ENCODE measurements at regions not wholly inside any gene's neighbourhood (a gene's known extent, or its start where the extent isn't known, plus 50 kb on each side); places are given as distances from the start of the nearest gene placed in this dataset.

GRCh38 chr10:131731780-131732630 lies 168.8 kb upstream of the PPP2R2D start:
- DNase-seq (ENCODE audit: low read depth in 2 of 2): no peak

DNA sequence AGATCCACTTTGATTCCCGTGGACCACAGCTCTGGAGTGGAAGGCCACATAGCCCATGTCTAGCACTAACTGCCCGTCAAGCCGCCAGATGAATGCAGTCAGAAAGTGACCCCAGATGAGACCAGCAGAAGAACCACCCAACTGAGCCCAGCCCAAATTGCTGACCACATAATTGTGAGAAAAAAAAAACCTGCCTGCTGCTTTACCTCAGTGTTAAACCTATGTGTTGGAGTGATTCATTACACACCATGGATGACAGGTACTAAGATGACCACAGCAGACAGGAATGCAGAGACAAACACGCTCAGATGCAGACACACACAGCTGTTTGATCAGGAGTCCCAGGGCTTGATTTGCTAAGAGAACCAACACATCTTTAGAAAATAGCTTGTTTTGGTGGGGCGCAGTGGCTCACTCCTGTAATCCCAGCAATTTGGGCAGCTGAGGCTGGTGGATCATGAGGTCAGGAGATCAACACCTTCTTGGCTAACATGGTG lies 168.1 kb upstream of the PPP2R2D start:
- no peak for DNase-seq (ENCODE audit: low read depth in 2 of 2)

DNA sequence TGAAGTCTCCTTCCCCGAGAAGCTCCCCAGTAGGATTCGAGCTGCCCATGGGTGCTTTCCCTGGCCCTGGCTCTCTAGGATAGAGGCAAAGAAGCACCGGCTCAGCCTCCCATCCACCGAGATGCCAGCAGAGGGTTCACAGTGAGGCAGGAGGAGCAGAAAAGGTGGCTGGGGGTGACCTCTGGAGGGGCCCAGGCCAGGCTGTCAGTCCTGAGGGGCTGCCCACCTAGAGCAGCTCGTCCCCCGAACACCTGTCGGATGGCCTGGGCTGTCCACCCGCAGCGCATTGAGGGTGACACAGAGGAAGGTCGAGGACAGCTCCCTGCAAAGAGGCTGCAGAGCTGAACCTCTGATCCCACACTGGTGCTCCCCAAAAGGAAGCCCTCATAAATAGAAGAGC lies 167.2 kb upstream of the PPP2R2D start:
- DNase-seq (ENCODE audit: low read depth in 2 of 2): no peak

GRCh38 chr10:131735577-131735976 lies 165.2 kb upstream of the PPP2R2D start:
- no peak for DNase-seq (ENCODE audit: low read depth in 2 of 2)

DNA sequence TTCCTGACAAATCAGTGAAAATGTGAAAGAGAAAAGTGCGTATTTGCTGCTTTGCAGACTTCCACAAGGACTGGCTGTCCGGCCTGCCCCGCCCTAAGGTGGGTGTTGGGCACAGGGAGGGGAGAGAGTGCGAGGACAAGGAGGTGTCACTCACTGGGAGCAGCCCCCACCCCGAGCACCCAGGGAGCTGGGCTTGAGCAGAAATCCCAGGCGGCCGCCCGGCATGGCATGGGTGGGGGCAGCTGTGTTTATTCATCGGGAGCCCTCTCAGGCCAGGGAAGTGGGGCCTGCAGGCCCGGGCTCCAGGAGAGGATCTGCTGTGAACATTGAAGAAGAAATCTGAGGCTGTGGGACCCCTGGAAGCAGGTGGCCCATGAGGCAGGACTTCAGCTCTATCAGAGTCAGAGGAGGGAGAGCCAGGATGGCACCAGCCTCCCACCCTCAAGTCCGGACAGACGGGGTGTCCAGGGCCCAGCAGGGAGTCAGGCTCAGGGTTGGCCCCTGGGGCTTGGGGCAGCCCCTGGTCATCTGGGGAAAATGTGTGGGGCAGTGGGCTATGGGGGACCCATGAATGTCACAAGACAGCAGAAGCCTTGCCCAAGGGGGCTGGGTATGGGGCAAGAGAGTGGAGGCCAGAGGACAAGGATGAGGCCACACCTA lies 164.4 kb upstream of the PPP2R2D start:
- DNase-seq (ENCODE audit: low read depth in 2 of 2): no peak

GRCh38 chr10:131737543-131738395 lies 163.0 kb upstream of the PPP2R2D start:
- no peak for DNase-seq (ENCODE audit: low read depth in 2 of 2)

DNA sequence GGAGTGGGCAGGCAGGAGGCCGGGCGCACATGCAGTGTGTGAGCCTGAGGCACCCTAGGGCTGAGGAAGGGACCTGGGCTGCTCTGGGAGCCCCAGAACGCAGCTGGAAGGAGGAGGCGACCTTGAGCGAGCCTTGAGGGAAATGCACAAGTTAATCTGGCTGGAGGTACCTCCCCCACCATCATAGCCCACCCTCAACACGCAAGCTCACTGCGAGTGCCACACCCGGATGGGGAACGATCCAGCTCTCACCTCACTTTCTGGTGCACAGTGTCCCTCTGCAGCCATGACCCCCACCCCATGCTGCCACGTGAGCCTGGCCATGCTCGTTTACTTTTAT lies 162.4 kb upstream of the PPP2R2D start:
- no peak for DNase-seq (ENCODE audit: low read depth in 2 of 2)

DNA sequence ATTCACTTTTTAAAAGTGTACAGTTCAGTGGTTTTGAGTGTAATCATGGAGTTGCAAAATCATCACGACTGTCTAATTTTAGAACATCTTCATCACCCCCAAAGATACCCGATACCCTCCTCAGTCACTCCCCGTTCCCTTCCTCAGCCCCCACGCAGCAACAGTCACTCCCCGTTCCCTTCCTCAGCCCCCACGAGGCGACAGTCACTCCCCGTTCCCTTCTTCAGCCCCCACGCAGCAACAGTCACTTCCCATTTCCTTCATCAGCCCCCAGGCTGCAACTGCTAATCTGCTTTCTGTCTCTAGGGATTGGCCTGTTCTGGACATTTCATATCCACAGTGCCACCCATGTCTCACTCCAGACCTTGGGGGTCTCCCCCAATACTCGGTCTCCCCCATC lies 161.6 kb upstream of the PPP2R2D start:
- no peak for DNase-seq (ENCODE audit: low read depth in 2 of 2)

GRCh38 chr10:131742500-131742951 lies 158.3 kb upstream of the PPP2R2D start:
- DNase-seq (ENCODE audit: low read depth in 2 of 2): no peak

GRCh38 chr10:131743190-131744151 lies 157.3 kb upstream of the PPP2R2D start:
- no peak for DNase-seq (ENCODE audit: low read depth in 2 of 2)

GRCh38 chr10:131744346-131744745 lies 156.5 kb upstream of the PPP2R2D start:
- DNase-seq (ENCODE audit: low read depth in 2 of 2): no peak

- DNase-seq (ENCODE audit: low read depth in 2 of 2): no peak
These were observed 155.2 kb upstream of the PPP2R2D start for GRCh38 chr10:131745591-131745990.

GRCh38 chr10:131746241-131746711 lies 154.5 kb upstream of the PPP2R2D start:
- no peak for DNase-seq (ENCODE audit: low read depth in 2 of 2)

DNA sequence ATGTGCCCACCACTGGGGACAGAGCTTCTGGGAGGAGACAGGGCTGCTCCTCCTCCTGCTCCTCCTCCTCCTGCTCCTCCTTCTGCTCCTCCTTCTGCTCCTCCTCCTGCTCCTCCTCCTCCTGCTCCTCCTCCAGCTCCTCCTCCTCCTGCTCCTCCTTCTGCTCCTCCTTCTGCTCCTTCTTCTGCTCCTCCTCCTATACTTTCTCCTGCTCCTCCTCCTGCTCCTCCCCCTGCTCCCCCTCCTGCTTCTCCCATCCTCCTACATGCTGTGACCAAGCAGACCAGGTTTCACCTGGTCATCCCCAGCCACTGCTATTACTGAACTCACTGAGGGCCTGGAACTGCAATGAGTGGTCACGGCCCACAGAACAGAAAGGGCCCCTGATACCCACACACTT lies 154.0 kb upstream of the PPP2R2D start:
- no peak for DNase-seq (ENCODE audit: low read depth in 2 of 2)

- DNase-seq (ENCODE audit: low read depth in 2 of 2): no peak
These were observed 153.6 kb upstream of the PPP2R2D start for GRCh38 chr10:131747251-131747650.

DNA sequence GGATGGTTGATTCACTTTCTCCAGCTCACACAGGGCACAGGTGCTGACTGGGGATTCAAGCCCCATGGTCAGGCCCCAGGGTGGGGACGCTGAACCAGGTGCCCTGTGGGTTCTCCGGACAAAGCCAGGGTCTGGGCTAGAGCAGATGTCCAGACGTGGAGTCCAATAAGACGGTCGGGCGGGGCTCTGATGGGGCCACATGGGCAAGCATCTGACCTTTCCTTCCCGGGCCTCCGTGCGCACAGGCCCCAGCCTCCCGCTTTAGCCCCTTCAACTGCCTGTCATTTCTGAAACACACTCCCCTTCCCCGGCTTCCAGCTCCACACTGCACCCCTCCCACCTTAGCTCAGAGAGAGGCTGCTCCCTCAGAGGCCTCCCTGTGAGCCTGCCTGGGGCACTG lies 153.0 kb upstream of the PPP2R2D start:
- no peak for DNase-seq (ENCODE audit: low read depth in 2 of 2)

- DNase-seq (ENCODE audit: low read depth in 2 of 2): no peak
These were observed 152.6 kb upstream of the PPP2R2D start for GRCh38 chr10:131748191-131748590.

GRCh38 chr10:131748831-131749766 lies 151.7 kb upstream of the PPP2R2D start:
- no peak for DNase-seq (ENCODE audit: low read depth in 2 of 2)

DNA sequence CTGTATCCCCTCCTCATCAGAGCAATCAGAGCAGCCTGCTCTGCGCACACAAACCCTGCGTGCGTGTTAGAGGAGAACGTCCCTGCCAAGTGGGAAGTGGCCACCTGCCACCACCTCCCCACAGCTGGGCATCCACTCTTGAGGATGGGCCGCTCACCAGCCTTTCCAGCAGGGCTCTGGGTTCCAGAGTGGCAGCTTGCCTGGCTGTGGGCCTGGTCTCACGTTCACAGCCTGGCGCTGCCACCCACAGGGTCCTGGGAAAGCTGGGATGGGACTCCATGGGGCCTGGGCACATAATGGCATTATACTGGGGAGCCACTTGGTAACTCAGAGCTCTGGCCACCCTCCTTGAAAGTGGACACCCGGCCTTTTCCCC lies 151.1 kb upstream of the PPP2R2D start:
- DNase-seq (ENCODE audit: low read depth in 2 of 2): no peak
